Breast epithelium (tissue), 3 donors: ENCODE measurements at regions not wholly inside any gene's neighbourhood (a gene's known extent, or its start where the extent isn't known, plus 50 kb on each side); places are given as distances from the start of the nearest gene placed in this dataset.

Experiments used
- POLR2A ChIP-seq: fragments of 450-650 bp; IDR thresholded peaks from one replicate; pipeline ENCODE4 v1.6.1; 2016; ENCODE audit warnings: antibody characterized with exemption, mild to moderate bottlenecking, moderate library complexity
- TF ChIP-seq, protein P1 (sequence below), 3 donors: fragments of 450-650 bp; IDR thresholded peaks; one replicate each; pipeline ENCODE4 v1.5.1; 2016 to 2017; ENCODE audit warnings: antibody characterized with exemption in 3 of 3, mild to moderate bottlenecking in 3 of 3, moderate library complexity in 3 of 3

DNA sequence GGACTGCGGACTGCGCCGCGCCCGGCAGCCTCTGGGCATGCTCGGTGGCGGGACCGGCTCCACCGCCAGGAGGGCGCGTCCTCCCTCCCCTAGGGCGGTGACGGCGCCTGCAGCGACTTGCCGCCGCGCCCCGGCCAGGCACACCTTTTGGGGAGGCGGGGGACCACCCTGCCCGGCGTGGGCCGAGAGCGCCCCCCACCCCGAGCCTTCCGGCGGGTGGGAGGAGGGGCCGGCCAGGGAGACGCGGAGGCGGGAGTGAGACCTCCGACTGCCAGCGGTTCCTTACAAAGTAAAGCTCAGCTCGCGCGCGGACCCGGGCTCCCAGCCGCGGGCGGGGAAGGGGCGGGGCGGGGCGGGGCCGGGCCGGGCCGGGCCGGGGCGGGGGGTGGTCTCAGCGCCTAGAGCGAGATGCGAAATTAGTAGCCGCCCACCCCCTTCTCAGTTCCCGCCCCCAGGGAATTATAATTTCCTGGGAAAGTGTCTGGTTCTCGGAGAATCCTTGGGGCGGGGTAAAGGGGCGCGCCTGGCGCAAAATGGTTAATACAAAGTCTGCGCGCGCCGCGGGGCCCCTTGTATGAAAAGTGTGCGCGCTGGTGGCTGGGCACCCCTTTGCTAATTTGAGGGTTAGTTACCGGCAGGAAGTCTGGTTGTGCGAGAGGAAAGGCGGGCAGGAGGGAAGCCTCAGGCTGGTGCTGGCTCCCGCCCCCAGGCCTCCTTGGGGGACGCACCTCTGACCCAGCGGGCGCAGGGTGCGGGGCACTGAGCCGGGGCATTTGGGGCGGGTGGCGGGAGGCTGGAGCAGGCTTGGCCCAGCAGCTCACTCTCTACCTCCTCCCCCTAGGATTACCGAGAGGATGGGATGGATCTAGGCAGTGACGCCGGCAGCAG lies 224.8 kb upstream of the IL12A start:
- TF ChIP-seq, protein P1, sequence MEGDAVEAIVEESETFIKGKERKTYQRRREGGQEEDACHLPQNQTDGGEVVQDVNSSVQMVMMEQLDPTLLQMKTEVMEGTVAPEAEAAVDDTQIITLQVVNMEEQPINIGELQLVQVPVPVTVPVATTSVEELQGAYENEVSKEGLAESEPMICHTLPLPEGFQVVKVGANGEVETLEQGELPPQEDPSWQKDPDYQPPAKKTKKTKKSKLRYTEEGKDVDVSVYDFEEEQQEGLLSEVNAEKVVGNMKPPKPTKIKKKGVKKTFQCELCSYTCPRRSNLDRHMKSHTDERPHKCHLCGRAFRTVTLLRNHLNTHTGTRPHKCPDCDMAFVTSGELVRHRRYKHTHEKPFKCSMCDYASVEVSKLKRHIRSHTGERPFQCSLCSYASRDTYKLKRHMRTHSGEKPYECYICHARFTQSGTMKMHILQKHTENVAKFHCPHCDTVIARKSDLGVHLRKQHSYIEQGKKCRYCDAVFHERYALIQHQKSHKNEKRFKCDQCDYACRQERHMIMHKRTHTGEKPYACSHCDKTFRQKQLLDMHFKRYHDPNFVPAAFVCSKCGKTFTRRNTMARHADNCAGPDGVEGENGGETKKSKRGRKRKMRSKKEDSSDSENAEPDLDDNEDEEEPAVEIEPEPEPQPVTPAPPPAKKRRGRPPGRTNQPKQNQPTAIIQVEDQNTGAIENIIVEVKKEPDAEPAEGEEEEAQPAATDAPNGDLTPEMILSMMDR (IDR thresholded peaks at IDR 0.05) = peak in 1 of 3 donors; percentile 18
- TF ChIP-seq POLR2A = no peak
